ENCODE measurements at regions not wholly inside any gene's neighbourhood (a gene's known extent, or its start where the extent isn't known, plus 50 kb on each side); places are given as distances from the start of the nearest gene placed in this dataset.

DNA sequence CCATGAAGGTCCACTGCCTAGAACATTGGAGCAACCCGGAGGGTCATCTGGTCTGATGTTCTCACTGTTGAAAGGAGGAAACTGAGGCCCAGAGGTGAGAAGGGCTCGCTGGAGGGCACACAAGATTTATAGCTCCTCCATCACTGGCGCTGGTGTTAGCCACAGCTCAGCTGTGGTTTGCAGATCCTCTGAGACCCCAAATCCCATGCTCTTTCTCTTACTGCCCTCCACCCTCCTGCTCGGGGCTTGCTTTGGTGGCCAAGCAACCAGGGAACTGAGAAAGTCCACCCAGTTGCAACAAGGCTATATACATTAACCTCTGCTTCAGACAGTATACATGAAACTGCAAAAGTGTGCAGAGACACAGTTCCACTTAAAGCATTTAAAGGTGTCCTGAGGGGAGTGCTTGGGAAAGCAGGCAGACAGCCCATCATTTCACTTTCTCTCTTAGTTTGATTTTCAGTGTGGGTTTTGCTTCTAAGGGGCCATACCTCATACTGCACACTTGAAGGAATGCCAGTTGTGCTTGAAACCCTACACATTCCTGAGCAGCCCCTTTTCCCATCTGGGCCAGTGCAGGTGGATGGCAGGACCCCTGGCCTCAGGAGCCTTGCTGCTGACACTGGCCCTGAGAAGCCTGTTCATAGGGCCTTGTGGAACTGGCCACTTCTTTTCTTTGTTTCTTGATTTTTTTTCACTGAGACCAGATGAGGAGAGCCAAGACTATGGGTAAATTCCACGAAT lies 347.6 kb downstream of the CDC5L start:
- Histone ChIP-seq H3K4me1 (ENCODE audit: insufficient read depth, low read length, severe bottlenecking) (no peaks in the 10 kb centered on the region), H3K79me2 (ENCODE audit: insufficient read depth, low read length) (no peaks in the 10 kb centered on the region), H4K20me1 (ENCODE audit: insufficient read depth, low read length) (no peaks in the 10 kb centered on the region), H3F3A (ENCODE audit: insufficient read depth, low read length) (no peaks in the 10 kb centered on the region), H3K9me2 (ENCODE audit: low read depth, low read length) (no peaks in the 10 kb centered on the region), H2AFZ (ENCODE audit: low read length) (no peak overlapping the region), H3K27ac (ENCODE audit: low read depth, low read length, poor library complexity, severe bottlenecking) (no peak overlapping the region), H3K9me3 (ENCODE audit: low read length) (no peaks in the 10 kb centered on the region), H3K4me3 (ENCODE audit: low read depth, low read length, poor library complexity, severe bottlenecking) (no peak overlapping the region), H3K36me3 (ENCODE audit: insufficient read depth, low read length) (no peaks in the 10 kb centered on the region), H3K27me3 (ENCODE audit: insufficient read depth, low read length) (no peaks in the 10 kb centered on the region), H3K9ac (ENCODE audit: low read length) (no peak overlapping the region), H3K4me2 (ENCODE audit: low read length) (no peak overlapping the region)
- TF ChIP-seq, protein P1, sequence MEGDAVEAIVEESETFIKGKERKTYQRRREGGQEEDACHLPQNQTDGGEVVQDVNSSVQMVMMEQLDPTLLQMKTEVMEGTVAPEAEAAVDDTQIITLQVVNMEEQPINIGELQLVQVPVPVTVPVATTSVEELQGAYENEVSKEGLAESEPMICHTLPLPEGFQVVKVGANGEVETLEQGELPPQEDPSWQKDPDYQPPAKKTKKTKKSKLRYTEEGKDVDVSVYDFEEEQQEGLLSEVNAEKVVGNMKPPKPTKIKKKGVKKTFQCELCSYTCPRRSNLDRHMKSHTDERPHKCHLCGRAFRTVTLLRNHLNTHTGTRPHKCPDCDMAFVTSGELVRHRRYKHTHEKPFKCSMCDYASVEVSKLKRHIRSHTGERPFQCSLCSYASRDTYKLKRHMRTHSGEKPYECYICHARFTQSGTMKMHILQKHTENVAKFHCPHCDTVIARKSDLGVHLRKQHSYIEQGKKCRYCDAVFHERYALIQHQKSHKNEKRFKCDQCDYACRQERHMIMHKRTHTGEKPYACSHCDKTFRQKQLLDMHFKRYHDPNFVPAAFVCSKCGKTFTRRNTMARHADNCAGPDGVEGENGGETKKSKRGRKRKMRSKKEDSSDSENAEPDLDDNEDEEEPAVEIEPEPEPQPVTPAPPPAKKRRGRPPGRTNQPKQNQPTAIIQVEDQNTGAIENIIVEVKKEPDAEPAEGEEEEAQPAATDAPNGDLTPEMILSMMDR (IDR thresholded peaks at IDR 0.05; ENCODE audit: low read length), result no peak
- no peak for TF ChIP-seq EZH2 (IDR thresholded peaks at IDR 0.05; ENCODE audit: borderline replicate concordance, low read length)

DNA sequence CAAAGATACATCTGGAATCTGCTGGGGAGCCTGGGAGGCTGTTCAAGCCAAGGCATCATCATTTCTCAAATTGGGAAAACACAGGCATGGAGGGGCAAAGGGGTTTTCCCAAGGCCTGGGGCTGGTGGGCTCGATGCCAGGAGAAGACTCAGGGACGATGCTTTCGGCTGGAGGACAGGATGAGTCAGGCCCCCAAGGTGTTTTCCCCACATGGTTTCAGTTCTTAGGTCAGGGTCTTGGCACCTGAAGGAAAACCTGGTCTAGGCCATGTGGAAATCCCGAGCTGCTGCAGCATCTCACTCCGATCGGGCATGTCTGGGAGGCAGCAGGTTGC lies 348.1 kb downstream of the CDC5L start:
- H3K27ac ChIP-seq (ENCODE audit: low read depth, low read length, poor library complexity, severe bottlenecking), result no peak overlapping the region
- no peaks in the 10 kb centered on the region for H3K79me2 ChIP-seq (ENCODE audit: insufficient read depth, low read length)
- H3K27me3 ChIP-seq (ENCODE audit: insufficient read depth, low read length), result no peaks in the 10 kb centered on the region
- no peak for TF ChIP-seq EZH2 (IDR thresholded peaks at IDR 0.05; ENCODE audit: borderline replicate concordance, low read length)
- TF ChIP-seq, protein P1 (IDR thresholded peaks at IDR 0.05; ENCODE audit: low read length), result no peak
- no peaks in the 10 kb centered on the region for H3K4me1 ChIP-seq (ENCODE audit: insufficient read depth, low read length, severe bottlenecking)
- H3K36me3 ChIP-seq (ENCODE audit: insufficient read depth, low read length), result no peaks in the 10 kb centered on the region
- H3K9ac ChIP-seq (ENCODE audit: low read length), result no peak overlapping the region
- H3F3A ChIP-seq (ENCODE audit: insufficient read depth, low read length), result no peaks in the 10 kb centered on the region
- H3K4me2 ChIP-seq (ENCODE audit: low read length), result no peak overlapping the region
- no peak overlapping the region for H3K4me3 ChIP-seq (ENCODE audit: low read depth, low read length, poor library complexity, severe bottlenecking)
- no peaks in the 10 kb centered on the region for H4K20me1 ChIP-seq (ENCODE audit: insufficient read depth, low read length)
- no peaks in the 10 kb centered on the region for H3K9me3 ChIP-seq (ENCODE audit: low read length)
- no peaks in the 10 kb centered on the region for H3K9me2 ChIP-seq (ENCODE audit: low read depth, low read length)
- H2AFZ ChIP-seq (ENCODE audit: low read length), result no peak overlapping the region

DNA sequence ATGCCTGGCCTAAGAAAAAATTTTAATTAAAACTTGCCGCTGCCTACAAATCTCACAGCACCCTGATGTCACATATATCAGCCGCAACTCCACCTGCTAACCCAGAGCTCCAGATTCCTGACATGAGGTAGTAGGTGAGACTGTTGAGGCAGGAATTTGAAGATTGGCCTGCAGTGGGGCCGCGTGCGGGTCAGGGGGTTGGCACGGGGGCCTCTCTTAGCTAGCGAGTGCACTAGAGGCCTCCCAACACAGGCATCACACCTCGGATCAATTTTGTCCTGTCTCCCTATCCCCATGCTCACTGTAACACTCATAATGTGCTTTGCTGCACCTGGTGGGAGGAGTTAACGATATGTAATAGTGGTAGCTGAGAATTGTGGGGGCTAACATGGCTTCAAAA lies 349.8 kb downstream of the CDC5L start:
- H3K79me2 ChIP-seq (ENCODE audit: insufficient read depth, low read length), result no peaks in the 10 kb centered on the region
- no peaks in the 10 kb centered on the region for H3K36me3 ChIP-seq (ENCODE audit: insufficient read depth, low read length)
- no peaks in the 10 kb centered on the region for H3K27me3 ChIP-seq (ENCODE audit: insufficient read depth, low read length)
- no peaks in the 10 kb centered on the region for H4K20me1 ChIP-seq (ENCODE audit: insufficient read depth, low read length)
- no peak overlapping the region for H3K4me2 ChIP-seq (ENCODE audit: low read length)
- H3K9me3 ChIP-seq (ENCODE audit: low read length), result no peaks in the 10 kb centered on the region
- TF ChIP-seq, protein P1 (IDR thresholded peaks at IDR 0.05; ENCODE audit: low read length), result no peak
- TF ChIP-seq EZH2 (IDR thresholded peaks at IDR 0.05; ENCODE audit: borderline replicate concordance, low read length), result no peak
- no peak overlapping the region for H3K4me3 ChIP-seq (ENCODE audit: low read depth, low read length, poor library complexity, severe bottlenecking)
- H3K9me2 ChIP-seq (ENCODE audit: low read depth, low read length), result no peaks in the 10 kb centered on the region
- H3K27ac ChIP-seq (ENCODE audit: low read depth, low read length, poor library complexity, severe bottlenecking), result no peak overlapping the region
- H3K9ac ChIP-seq (ENCODE audit: low read length), result no peak overlapping the region
- H3K4me1 ChIP-seq (ENCODE audit: insufficient read depth, low read length, severe bottlenecking), result no peaks in the 10 kb centered on the region
- no peaks in the 10 kb centered on the region for H3F3A ChIP-seq (ENCODE audit: insufficient read depth, low read length)
- H2AFZ ChIP-seq (ENCODE audit: low read length), result no peak overlapping the region

Data from OCI-LY1 (cell line).